IPS-15b (cell line): ENCODE measurements at regions not wholly inside any gene's neighbourhood (a gene's known extent, or its start where the extent isn't known, plus 50 kb on each side); places are given as distances from the start of the nearest gene placed in this dataset.

Source experiments
- H3K27me3 ChIP-seq: one replicate; pipeline ENCODE4 v1.6.1; 2013; ENCODE audit warnings: low read length; ENCODE audit not compliant: control insufficient read depth, insufficient read depth
- H3K36me3 ChIP-seq: one replicate; pipeline ENCODE4 v1.6.1; 2013; ENCODE audit warnings: low read length; ENCODE audit not compliant: control insufficient read depth, insufficient read depth
- H3K4me1 ChIP-seq: one replicate; pipeline ENCODE4 v1.6.1; 2013; ENCODE audit warnings: mild to moderate bottlenecking, low read length; ENCODE audit not compliant: control insufficient read depth, insufficient read depth
- H3K4me3 ChIP-seq: one replicate; pipeline ENCODE4 v1.5.1; 2013; ENCODE audit warnings: low read depth, low read length
- H3K9ac ChIP-seq: one replicate; pipeline ENCODE4 v1.6.1; 2013; ENCODE audit warnings: low read depth, mild to moderate bottlenecking, low read length
- H3K9me3 ChIP-seq: one replicate; pipeline ENCODE4 v1.6.1; 2013; ENCODE audit warnings: mild to moderate bottlenecking, low read length; ENCODE audit not compliant: control insufficient read depth, insufficient read depth

- H3K4me3 ChIP-seq, result peak overlapping the region; percentile 41
- H3K9me3 ChIP-seq, result no peaks in the 10 kb centered on the region
- peaks cover 89% of the 10 kb centered on the region for H3K27me3 ChIP-seq
- no peaks in the 10 kb centered on the region for H3K36me3 ChIP-seq
- H3K9ac ChIP-seq, result no peak overlapping the region
- no peaks in the 10 kb centered on the region for H3K4me1 ChIP-seq
These were observed 74.5 kb downstream of the INSIG1 start for GRCh38 chr7:155371884-155372781.

DNA sequence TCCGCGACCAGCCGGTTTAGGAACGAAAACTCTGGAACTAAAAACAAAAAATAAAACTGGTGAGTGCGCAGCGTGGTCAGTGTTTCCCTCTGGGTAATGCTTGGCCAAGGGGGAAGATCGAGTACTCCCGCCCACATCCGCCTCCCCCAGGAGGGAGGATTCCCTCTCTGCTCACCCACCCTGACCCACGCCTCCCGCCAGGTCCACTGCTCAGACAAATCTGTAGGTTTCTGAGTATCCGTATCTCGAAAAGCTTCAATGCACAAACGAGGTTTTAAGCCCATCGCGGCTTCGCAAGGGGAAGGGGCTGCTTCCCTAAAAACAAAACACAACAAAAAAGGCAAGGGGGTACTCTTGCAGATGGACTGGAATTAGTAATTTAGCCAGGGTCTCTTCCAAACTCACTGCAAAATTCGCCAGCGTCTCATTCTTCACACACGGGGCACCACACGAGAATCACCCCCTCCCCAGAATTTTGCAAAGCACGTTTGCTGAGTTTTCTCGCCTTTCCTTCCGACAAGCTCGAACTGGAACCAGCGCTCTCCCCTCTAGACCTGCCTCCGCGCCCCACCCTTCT lies 75.2 kb downstream of the INSIG1 start:
- H3K36me3 ChIP-seq, result no peaks in the 10 kb centered on the region
- no peaks in the 10 kb centered on the region for H3K9me3 ChIP-seq
- no peak overlapping the region for H3K9ac ChIP-seq
- H3K27me3 ChIP-seq, result peaks cover 96% of the 10 kb centered on the region
- H3K4me1 ChIP-seq, result no peaks in the 10 kb centered on the region
- H3K4me3 ChIP-seq, result peak overlapping the region; percentile 22

DNA sequence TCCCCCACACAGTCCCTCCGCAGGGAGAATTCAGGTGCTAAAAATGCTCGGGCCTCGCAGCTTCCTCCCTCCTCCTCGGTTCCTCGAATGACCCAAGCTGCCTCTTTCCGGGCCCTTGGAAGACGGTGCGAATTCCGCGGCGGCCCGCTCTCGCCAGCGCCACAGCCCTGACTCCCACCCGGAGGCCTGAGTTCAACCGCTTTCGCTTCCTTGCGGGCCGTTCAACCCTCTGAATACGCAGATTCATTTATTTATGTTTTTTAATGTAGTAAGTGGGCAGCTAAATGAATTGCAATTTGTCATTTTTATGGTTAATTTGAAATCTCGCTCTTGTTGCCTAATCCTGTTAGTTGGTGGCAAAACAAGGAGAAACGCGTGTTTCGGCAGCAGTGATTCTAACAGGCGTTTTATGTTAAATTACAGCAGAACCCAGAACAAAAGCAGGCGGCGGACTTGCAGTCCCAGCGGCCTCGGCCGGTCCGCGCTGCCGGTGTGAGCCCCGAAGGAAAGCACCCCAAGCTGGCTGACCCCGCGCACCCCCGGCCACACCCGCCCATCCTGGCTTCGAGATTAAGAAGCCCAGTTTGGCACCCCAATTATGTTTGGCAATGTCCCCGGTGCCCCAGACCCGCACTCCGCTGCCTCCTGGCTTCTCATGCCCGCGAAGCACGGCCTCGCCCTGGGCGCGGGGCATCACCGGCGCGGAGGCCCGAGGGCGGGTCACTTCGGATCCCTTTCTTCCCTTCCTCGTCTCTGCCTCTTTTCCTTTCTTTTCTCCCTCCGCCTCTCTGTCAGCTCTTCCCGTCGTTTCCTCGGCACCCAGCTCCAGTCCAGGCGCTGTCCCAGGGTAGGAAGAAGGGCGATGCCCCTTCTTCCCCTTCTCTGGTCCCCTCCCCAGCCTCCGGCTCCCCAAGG lies 75.9 kb downstream of the INSIG1 start:
- Histone ChIP-seq H3K4me3 (no peak overlapping the region), H3K9me3 (no peaks in the 10 kb centered on the region), H3K9ac (no peak overlapping the region), H3K36me3 (no peaks in the 10 kb centered on the region), H3K27me3 (peaks cover 100% of the 10 kb centered on the region), H3K4me1 (no peaks in the 10 kb centered on the region)

GRCh38 chr7:155374276-155375252 lies 76.9 kb downstream of the INSIG1 start:
- Histone ChIP-seq H3K9me3 (no peaks in the 10 kb centered on the region), H3K4me3 (no peak overlapping the region), H3K4me1 (no peaks in the 10 kb centered on the region), H3K9ac (no peak overlapping the region), H3K36me3 (no peaks in the 10 kb centered on the region), H3K27me3 (peaks cover 100% of the 10 kb centered on the region)

DNA sequence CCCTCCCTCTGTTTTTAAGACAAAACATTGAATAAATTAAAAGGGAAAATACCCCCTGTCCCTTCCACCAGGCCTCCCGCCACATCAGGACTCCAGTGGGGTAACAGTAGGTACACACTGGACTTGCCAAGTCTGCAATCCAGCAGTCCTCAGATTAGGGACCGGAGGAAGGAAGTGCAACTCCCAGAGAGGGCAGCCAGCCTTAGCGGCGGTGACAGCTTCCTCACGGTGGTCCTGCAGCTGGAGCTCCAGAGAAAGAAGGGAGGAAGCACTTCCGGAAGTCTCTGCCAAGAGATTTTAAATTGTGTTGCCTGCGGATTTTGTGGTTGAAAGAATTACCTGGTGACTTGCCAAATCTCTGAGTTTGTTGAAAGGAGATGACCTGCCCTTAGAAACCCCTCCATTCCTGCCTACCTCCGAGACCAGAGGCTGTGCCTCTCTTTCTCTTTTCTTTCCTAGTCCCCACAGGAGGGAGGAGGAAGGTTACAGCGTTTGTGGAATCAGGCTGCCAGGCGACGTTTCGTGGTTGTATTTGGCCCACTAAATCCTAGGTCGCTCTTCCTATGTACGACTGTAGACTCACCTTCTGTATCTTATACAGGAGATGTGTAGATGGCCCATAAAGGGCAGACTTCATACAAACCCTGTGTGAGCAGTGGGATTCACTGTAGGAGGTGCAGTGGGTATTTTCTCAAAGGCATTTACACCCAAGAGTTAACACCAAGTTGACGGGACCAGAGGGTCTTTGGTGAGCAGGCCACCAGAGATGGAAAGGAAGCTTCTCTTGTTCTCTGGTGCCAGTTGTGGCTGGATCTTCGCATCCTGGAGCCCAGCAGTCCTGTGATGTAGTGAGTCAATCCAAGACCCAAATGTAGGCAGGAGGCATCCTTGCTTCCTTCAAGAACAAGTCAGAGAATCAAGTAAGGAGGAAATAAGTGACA lies 77.9 kb downstream of the INSIG1 start:
- H3K27me3 ChIP-seq, result peaks cover 100% of the 10 kb centered on the region
- no peak overlapping the region for H3K9ac ChIP-seq
- H3K36me3 ChIP-seq, result no peaks in the 10 kb centered on the region

DNA sequence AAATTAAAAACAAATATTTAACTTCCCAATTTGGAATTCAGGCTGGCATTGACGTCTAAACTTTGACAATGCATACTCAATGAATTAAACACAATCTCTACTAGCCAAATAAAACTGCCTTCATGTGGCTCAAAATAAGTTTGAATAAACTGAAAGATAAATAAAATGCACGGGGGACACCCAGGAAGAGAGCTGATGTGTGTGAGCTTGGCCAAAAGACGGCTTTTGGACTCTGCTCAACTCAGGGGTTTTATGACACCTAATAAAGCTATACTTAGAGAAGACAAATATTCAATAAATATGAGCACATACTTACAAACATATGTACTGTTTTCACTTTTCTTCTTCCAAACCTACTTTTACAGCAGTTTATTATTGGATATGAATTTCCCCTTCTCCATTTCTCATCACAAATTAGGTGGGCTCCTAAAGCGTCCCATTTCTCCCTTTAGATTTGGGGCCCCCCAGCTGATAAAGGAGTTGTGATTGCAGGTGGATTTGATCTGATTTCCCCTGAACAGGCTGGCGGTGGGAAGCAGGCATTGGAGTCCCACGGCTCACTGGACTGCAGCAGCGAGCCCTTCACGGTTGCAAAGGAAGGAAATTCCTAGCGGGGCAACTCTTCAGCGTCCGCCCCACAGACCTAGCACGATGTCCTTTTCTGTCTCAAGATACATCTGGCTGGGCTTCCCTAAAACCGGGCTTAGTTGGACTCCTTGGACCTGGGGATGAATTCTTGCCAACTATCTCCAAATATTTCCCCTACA lies 79.6 kb downstream of the INSIG1 start:
- H3K27me3 ChIP-seq, result peaks cover 100% of the 10 kb centered on the region
- H3K9me3 ChIP-seq, result no peaks in the 10 kb centered on the region
- H3K4me3 ChIP-seq, result peak overlapping the region; percentile 8
- H3K36me3 ChIP-seq, result no peaks in the 10 kb centered on the region
- H3K4me1 ChIP-seq, result peaks cover 2% of the 10 kb centered on the region
- H3K9ac ChIP-seq, result no peak overlapping the region

More for the DNA sequence above, 77.9 kb downstream of the INSIG1 start:
- Histone ChIP-seq H3K4me3 (peak overlapping the region; percentile 30), H3K9me3 (no peaks in the 10 kb centered on the region), H3K4me1 (no peaks in the 10 kb centered on the region)

DNA sequence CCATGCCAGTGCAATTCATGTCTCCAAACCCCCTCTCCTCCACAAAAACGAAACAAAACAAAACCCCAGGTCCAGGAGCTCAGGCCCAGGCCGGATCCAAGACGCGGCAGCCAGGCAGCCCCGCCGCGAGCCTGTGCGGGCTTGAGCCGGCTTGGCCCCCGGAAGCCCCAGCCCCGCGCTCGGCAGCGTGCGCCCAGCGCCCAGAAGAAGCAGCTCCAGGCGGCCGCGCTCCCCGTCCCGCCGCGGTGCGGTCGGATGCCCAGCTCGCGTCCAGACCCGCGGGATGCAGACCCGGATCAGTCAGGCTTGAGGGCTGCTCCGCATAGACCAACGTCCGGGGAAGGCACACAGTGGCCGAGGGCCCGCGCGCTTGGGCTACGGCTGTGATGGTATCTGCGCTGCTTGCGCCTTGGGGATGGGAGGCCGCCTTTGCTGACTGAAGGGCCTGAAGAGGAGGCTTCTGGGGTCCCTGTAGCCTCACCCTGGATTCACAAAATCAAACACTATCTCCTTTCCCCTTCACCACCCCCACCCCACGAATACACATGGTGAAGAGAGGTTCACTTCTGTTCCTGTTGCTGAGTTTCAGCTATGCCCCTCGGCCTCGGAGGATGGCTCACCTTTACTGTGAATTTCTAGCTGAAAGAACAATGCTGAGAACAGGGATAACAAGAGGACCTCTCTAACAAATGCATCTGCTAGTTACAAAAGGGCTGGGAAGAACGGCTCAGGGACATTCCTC lies 79.9 kb upstream of the EN2 start:
- no peaks in the 10 kb centered on the region for H3K9me3 ChIP-seq
- H3K4me3 ChIP-seq, result peak overlapping the region; percentile 18
- peaks cover 2% of the 10 kb centered on the region for H3K4me1 ChIP-seq
- no peak overlapping the region for H3K9ac ChIP-seq
- no peaks in the 10 kb centered on the region for H3K36me3 ChIP-seq
- H3K27me3 ChIP-seq, result peaks cover 100% of the 10 kb centered on the region

DNA sequence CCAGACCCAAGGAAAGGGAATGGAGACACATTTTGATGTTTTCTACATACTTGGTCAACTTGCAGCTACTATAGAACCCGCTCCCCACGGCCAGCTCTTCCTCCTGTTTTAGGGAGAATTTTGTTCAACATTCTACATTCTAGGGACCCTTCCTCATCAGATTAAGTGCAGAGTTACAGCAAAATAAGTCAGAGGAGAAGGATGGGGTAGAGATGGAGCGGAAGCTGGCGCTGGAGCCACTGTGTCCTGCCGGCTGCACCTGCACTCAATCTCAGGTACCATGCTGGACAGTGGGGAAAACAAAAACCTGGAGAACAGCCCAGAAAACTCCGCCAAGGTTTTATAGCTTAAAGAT lies 79.4 kb upstream of the EN2 start:
- H3K27me3 ChIP-seq, result peaks cover 100% of the 10 kb centered on the region
- peak overlapping the region; percentile 18 for H3K4me3 ChIP-seq
- no peaks in the 10 kb centered on the region for H3K9me3 ChIP-seq
- H3K4me1 ChIP-seq, result peaks cover 2% of the 10 kb centered on the region
- H3K9ac ChIP-seq, result no peak overlapping the region
- H3K36me3 ChIP-seq, result no peaks in the 10 kb centered on the region

DNA sequence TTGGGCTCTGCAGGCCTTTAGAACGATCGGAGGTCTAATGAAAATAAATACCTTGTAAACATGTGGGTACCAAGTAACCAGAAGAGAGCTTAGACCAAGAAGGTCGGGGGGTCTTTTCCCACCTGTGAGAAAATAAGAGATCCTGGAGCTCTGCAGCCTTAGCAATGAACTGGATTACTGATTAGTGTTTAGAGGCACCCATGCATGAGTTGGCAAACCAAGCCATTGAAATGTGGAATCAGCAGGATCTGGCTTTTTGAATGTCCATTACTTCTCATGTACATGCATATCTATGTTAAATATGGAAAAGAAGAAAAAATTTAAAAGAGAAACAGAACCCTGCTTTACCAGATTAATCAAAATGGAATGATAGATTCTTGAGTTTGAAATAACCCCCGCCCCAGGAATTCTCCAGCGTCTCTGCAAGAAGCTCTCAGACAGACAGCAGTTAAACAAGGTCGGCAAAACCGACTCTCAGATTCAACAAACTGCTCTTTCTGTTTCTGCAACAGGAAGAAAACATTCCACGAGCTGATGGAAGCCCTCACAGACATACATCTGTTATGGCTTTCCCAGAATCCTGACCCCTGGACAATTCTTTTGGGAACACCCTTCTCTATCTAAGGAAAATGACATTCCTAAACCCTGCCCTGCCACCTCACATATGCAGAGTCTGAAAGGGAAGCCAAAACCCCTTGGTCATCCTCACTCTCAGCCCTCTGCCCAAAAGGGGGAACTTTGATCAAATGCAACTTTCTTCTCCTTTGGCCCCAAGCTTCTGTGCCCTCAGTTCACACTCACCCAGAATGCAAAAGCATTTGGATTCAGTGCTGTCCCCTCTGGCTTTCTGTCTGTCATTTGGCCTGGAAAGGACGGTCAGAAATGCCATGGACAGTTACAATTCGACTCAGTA lies 78.7 kb upstream of the EN2 start:
- peaks cover 100% of the 10 kb centered on the region for H3K27me3 ChIP-seq
- no peaks in the 10 kb centered on the region for H3K9me3 ChIP-seq
- H3K9ac ChIP-seq, result no peak overlapping the region
- peaks cover 2% of the 10 kb centered on the region for H3K4me1 ChIP-seq
- no peaks in the 10 kb centered on the region for H3K36me3 ChIP-seq
- peak overlapping the region; percentile 18 for H3K4me3 ChIP-seq
